GM18909 (cell line): ENCODE measurements at regions not wholly inside any gene's neighbourhood (a gene's known extent, or its start where the extent isn't known, plus 50 kb on each side); places are given as distances from the start of the nearest gene placed in this dataset.

ENCODE experiments used
- ATAC-seq: cut with Tn5 transposase; IDR thresholded peaks from one replicate; pipeline ENCODE4 v1.9.1; 2021; ENCODE audit warnings: mild to moderate bottlenecking; ENCODE audit not compliant: unreplicated experiment, poor library complexity

DNA sequence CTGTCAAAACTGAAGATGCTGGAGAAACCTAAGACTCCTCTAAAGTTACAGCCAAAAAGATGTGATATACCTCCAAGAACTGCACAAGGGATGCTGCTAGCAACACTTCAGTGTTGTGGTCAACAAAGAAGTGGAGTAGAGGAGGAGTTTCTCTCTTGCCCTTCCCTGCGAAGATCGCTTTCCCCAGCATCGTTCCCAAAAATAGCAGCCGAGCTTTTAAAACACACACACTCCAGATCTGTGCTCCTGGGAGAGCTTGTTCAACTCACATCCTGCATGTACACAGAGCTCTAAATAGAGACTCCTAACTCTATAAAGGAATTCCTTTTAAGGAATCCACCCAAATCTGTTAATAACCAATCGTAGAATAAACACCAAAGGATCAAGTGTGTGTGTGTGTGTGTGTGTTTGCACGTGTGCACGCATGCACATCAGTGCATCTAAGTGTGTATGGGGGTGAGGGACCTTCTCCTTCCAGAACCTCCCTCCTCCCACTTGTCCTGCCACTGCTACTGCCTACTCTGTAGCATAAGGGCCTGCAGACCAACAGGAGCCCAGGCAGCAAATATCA, 58.5 kb downstream of the PSMG1 start:
- no peak for ATAC-seq

DNA sequence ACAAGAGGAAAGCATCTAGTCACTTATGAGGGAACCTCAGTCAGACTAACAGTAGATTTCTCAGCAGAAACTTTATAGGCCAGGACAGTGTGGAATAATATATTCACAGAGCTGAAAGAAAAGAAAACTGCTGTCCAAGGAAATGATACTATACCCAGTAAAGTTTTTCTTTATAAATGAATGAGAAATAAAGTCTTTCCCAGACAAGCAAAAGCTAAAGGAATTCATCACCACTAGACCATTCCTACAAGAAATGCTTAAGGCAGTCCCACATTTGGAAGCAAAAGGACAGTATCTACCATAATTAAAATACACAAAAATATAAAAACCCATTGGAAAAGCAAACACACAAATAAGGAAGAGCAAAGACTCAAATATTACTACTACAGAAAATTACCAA, 59.9 kb downstream of the PSMG1 start:
- ATAC-seq: no peak

DNA sequence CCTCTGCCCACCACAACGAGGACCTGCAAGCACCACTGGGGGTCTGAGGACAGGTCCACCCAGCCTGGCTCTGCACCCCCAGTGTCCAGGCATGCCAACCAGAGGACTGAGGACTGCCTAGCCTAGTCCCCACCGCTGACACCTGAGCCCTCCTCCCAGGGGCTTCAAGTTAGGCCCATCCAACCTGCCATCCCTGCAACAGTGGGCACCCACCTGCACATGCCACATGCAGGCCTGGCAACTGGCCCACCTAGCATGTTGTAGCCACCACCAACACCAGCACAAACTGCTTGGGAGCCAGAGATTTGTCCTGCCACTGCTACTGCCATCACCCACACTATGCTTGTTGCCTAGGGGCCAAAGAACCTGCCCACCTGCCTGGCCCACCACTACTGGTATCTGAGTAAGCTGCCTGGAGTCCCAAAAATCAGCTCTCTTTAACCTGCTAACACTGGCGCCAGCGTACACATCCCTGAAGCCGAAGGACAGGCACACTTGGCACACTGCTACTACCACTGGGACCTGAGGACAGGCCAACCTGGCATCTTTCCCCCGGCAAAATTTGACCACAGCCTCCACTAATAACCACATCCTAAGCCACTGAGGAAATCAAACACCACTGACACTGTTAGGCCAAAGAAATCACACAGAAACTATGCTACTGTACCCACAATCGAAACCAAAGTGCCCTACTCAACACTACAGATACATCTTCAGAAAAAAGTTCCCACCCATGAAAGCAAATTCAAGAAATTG, 61.5 kb downstream of the PSMG1 start:
- no peak for ATAC-seq

DNA sequence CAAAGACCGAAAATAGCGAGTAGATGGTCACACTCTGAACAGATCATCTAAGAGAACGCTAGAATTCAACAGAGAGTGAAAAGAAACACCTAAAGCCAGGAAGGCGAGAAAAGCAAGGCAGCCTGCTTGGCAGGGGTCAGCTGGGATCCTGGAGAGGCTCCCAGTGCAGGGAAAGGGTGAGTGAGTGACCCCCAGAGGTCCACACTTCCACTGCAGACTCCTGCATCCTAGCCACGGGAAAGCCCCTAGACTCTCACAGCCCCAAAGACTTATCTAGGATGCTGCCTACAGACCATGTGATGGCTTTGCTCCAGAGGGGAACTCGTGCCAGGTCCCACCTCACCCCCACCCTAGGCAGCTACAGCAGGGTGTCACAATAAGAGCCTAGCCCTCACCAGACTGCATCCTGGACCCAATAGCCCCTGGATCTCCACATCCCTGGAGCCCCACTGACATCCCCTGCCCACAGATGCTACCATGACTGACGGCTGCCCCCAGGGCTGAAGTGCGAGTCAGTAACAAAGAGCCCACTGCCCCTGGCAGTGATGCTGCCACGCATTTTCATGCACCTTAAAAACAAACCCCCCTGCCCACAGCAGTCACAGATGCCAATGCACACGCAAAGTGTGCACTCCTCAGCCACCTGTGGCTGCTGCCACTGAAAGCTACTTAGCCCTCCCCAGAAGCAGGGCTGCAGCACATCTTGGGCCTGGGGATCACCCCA, 62.2 kb downstream of the PSMG1 start:
- no peak for ATAC-seq

DNA sequence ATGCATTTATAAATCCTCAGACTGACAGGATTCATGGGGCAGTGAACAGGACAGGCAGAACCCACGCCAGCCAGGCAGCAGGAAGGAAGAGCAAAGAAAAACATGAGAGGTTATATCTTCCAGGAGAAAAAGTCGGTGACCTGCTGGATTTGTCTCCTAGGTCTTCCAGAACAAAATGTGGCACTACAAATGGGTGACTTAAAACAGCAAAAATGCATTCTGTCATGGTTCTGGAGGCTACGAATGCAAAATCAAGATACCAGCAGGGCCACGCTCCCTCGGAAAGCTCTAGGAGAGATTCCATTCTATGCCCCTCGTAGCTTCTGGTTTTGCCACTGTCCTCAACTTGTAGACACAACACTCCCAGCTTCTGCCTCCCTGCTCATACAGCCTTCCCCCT, 63.4 kb downstream of the PSMG1 start:
- ATAC-seq: no peak

DNA sequence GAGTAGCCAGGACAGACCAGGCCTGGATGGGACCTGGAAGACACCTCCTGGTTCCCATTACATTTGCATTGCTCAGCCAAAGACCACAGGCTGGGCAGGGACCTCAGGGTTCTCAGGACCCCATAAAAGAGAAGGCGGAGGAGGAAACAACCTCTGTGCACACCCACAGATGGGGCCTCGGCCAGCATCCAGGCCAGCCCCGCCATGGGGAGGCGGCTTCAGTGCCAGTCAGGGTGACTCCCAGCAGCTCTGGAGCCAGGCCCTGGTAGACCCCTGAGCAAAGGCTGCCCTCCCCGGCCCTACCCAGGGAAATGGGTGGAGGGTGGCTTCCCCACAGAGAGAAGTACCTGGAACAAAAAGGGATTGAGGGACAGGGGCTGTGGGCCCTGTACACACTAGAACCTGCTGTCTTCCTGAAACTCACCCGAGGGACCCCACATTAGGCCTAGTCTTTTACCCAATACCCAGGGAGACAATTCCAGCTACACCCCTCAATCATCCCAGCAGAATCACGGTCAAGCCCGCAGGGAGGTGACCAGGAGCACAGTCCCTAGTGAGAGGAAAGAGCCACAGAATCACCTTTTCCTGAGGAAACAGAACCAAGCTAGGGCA, 64.5 kb downstream of the PSMG1 start:
- no peak for ATAC-seq

DNA sequence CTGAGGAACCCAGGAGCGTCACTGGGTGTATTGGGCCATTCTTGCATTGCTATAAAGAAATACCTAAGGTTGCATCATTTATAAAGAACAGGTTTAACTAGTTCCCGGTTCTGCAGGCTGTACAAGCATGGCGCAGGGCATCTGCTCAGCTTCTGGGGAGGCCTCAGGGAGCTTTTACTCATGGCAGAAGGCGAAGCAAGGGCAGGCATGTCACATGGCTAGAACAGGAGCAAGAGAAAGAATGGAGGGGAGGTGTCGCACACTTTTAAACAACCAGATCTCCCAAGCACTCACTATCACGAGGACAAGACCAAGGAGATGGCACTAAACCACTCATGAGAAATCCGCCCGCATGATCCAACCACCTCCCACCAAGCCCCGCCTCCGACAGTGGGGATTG, 65.2 kb downstream of the PSMG1 start:
- ATAC-seq: no peak

DNA sequence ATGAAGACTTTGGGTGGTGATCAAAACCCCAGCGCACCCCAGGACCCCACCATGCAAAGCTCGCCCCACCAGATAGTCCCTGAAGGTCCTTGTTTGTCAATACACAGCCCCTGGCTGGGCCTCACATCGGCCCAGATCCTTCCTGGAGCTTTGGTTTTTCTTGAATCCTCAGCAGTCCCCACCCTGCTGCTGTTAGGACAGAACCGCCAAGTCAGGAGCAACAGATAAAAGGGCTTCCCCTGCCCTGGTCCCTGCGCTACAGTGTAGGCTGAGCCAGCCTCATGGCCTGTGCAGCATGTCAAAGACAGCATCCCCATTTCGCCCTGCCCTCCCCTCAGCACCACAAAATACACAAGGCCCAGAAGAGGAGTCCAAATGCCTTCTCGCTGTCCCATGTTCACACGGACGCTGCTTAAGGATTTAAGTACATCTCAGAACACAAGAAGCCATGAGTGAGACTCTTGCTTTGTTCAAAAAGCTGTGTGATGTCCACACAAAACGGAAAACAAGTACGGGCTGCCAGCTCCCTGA, 65.7 kb downstream of the PSMG1 start:
- no peak for ATAC-seq

DNA sequence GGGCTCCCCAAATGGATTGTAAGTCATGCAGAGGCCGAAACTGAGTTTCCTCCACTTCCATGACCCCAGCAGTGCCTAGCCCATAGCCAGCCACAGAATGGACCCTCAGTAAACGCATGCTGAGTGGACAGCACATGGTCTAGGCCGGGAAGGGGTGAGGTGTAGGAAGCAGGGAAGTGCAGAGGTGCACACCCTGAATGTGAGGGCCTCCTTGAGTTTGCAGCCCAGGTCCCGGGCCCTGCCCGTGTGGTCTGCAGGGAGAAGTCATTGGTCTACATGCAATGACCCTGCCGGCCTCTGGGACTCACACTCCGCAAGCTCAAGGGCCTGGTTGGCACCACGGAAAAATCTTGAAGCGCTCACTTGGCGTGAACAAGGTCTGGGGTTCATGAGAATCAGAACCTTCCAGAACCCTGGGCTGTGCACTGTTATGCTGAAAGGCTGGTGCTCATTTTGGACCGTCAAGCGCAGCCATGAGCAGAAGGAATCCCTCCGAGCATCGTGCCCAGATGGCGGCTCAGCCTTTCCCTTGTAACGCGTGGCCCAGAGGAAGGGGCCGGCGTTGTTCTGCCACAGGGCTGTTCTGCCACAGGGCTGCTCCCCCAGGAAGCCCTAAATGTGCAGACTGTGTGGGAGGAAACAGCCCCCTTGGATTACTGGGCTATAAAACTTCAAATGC, 66.4 kb downstream of the PSMG1 start:
- no peak for ATAC-seq

DNA sequence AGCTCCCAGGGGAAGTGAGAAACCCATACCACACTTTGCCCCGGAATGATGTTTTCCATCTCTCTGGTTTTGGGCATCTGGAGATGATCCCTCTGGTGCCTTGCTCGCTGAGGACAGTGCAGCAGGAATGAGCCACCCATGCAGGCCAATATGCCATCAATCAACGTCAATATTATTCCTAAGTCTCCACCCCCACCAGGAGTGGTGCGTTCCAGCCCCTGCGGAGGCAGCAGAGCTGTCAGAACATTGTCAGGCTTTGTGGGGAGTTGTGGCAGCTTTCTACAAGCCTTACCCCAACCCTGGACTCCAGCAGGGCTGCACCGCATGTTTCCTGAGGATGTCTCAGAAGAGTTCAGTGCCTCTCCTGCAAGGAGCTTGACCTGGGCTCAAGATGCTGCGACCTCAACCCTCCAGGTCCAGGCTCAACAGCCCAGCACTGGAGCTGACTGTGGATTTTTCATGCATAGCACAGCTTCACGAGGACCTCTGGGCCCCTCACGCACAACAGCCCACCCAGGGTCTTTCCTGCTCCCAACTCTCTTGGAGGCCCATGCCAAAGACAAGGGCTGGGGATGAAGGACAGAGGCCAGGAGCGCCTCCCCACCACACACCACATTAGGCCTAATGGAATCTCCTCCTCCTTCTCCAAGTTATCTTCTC, 67.5 kb downstream of the PSMG1 start:
- ATAC-seq: no peak

DNA sequence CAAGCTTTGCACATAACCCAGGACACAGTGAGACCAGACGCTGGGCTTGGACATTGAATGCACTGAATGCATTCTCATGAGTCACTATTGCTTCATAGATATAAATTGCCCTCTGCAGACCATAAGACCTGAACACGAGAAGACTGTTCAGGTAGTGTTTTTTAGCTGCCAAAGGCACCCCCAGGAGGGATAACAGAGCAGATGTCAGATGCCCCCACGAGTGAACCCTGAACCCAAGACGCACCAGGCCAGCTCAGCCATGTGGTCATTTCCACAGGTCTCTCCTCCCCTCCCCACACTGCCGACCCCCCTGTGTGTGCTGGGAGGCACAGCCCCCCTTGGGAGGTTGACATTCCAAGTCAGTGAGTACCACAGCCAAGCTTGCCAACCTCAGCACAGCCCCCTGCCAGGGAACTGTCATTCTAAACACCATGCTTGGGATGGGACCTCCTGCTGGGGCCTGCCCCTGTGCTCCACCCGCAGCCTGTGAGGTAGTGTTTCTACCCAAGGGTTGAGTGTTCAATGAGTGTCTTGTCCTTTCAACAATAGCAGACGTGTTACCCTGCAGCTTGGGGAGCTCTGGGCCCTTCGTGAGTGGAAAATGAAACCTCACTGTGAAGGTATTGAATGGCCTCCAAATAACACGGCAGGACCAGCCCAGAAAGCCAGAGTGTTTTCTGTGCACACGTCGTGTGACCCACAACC, 68.2 kb downstream of the PSMG1 start:
- ATAC-seq: no peak

DNA sequence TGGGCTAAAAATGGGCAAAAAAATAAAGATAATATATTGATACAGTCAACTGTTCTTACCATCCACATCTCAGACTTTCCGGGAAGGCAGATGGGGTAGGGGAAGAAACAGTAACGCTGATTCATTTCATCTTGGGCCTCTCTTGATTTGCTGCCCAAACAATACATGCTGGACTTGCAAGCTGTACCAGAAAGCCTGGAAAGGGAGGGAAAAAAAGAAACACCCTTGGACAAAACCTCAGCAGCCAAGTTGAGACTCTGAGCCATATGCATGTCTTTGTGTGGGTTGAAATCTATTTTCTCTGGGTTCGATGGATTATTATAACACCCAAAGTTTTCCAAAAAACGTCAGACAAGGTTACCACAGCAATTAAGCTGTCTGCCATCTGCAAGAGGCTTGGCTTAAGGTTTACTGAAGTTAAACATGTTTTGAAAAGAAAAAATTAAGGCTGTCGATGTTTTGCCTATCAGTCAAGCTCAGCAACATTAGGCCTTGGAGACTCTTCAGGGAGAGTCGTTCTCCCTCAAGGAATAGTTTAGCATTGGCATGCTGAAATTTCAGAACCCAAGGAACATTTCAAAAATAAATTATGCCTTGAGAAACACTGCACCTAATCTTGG, 71.2 kb downstream of the PSMG1 start:
- ATAC-seq: no peak

DNA sequence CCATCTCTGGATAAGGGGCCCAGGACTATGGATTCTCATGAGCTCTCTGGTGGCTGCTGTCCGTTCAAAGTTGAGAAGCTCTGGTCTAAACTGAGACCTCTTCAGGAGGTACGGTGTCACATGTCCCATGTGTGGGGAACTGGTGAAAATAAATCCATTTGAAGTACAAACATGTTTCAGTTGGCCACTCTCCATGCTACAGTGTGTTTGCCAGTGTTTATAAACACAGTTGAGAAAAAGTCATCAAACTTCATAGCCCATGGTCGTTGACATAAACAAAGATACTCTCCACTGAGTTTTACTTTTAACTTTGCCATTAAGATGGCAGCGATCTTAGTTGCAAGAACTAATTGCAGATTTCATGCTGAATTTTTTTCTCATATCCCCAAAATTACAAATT, 72.8 kb downstream of the PSMG1 start:
- ATAC-seq: no peak

DNA sequence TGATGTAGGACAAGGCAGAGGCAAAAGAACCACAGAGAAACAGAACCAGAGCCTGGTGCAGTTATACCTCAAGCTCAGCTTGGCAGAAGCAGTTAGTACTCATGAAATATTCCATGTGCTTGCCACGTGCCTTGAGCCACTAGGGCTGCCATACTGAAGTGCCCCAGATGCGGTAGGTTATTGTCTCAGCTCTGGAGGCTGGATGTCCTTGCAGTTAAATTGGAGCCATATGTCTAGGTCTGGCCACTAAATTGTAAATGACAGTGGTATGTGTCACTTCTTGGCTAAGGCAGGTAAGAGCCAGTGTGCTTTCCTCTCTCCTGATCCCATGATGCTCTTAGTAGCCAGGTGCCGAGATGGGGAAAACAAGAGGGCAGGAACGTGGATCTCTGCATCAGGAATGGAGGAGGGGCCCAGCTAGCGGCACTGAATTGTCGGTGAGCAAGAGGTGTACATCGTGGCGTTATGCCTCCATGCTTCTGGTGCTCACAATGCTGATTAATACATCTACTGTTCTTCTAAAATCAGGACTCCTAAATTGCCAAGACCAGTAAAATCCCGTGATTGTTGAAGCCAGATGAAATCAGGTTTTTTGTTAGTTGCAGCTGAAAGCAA, 73.5 kb downstream of the PSMG1 start:
- ATAC-seq: no peak

DNA sequence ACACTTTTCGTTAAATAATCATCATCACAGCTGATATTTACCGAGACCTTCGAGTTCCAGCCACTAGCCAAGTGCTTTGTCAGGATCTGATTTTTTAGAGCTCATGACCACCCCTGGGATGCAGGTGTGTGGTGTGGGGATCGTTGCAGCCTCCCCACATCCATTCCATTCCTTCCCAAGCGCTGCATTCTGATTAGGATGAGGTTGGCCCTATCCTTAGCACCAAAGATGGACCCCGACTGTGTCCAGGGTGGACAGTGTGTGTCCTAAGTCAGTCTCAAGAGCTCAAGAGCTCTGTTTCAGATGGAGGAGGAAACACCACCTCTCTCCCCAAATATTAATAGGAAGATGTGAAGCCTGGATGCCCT, 74.1 kb downstream of the PSMG1 start:
- no peak for ATAC-seq

DNA sequence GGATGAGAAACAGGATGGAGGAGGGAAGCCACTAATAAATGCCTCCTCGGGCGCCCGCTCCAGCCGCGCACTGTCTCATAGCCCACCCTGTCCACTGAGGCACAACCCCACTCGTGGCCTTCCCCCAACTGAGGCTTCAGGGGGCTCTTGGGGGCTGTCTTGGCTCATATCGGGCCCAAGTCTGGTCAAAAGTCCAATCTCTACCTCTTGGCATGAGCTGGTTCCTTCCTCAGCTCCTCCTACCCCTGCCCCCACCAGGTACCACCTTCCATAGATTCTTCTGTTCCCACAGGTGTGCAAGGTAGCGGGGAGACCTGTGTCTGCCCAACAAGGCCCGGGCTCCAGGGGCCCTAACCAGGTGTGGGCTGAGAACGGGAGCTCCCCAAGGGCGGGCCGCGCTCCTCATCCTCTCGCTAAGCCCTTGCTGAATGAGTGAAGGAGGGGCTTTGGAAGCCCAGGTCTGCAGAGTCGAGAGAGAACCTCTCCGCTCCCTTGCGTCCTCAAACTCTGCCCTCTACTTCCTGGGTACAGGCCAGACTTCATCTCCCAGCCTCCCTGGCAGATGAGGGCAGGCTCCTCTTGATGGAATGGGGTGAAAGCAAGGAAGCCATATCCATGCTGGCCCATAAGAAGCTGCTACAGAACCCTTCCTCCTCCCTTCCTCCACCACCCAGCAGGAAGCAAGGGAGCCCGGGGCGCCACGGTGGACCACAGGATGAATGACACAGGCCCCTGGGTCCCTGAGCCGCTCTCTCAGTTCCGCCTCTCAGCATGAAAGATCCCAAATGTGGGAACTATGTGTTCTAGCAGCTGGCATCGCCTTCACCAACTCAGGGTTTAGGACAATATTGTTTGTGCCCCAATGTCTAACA, 74.7 kb downstream of the PSMG1 start:
- ATAC-seq: no peak

DNA sequence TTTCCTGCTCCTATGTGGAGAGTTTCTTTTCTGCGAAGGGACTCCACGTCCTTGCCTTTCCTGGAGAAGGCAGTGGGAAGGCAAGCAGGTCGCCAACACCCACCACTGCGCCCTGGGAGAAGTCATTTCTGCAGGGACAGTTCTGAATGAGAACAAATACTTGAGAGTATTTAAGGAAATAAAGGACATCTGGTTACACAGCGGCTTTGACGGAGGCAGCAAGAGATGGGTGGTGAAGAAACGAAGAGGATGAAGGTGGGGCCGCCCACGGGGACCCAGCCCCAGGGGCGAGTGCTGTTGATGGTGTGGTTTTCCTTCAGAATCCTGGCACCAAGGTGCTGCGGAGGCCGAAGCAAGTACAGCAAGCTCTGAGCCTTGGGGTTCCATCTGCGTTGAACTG, 75.5 kb downstream of the PSMG1 start:
- ATAC-seq: no peak
